HL-60 (cell line): ENCODE measurements at regions not wholly inside any gene's neighbourhood (a gene's known extent, or its start where the extent isn't known, plus 50 kb on each side); places are given as distances from the start of the nearest gene placed in this dataset.

ENCODE experiments used
- DNase-seq, 2 experiments: peaks; one replicate each; pipeline ENCODE4 v3.0.0-alpha.2; 2010 to 2020; ENCODE audit warnings: low read depth in 1 of 2, low spot score in 1 of 2
- H3K27ac ChIP-seq: fragments of 250-450 bp; sonication (Bioruptor Pico); replicated peaks from 2 replicates; pipeline ENCODE4 v1.5.1; 2020; ENCODE audit warnings: mild to moderate bottlenecking, moderate library complexity
- H3K27me3 ChIP-seq: fragments of 250-450 bp; sonication (Bioruptor Pico); 2 replicates; pipeline ENCODE4 v1.5.1; 2021; ENCODE audit warnings: mild to moderate bottlenecking, moderate library complexity; ENCODE audit not compliant: insufficient read depth, poor library complexity, severe bottlenecking
- H3K4me3 ChIP-seq: replicated peaks from 2 replicates; pipeline ENCODE4 v1.5.1; 2011; ENCODE audit warnings: mild to moderate bottlenecking, control low read depth, low read length; ENCODE audit not compliant: insufficient read depth
- GABPA ChIP-seq: IDR thresholded peaks from 2 replicates; pipeline ENCODE4 v1.6.1; 2012; ENCODE audit warnings: low read depth
- POLR2AphosphoS5 ChIP-seq: IDR thresholded peaks from 2 replicates; pipeline ENCODE4 v1.6.1; 2012; ENCODE audit warnings: low read depth
- SPI1 ChIP-seq: IDR thresholded peaks from 2 replicates; pipeline ENCODE4 v1.6.1; 2012; ENCODE audit warnings: low read depth, mild to moderate bottlenecking, borderline replicate concordance
- TF ChIP-seq, protein P1 (sequence below): IDR thresholded peaks from 2 replicates; pipeline ENCODE4 v1.6.1; 2012; ENCODE audit warnings: low read depth; ENCODE audit not compliant: insufficient replicate concordance
- TF ChIP-seq, protein P2 (sequence below): IDR thresholded peaks from one replicate; pipeline ENCODE4 v1.5.1; 2011; ENCODE audit warnings: low read length, control low read depth, inconsistent platforms; ENCODE audit not compliant: insufficient read depth

DNA sequence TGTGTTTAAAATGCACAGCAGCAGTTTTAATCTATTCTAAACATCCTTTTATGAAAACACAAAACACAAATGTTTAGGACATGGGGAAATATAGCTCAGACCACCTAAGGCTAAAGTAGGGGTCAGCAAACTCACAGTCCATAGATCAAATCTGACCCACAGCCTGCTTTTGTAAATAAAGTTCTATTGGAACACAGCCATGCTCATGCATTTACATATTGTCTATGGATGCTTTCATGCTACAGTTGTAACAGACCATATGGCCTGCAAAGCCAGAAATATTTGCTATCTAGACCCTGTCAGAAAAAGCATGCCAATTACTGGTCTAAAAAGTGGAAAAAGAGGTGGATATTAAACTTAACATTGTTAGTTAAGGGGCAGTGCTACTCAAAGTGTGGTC is 1105.4 kb upstream of the KLHL29 start:
- H3K4me3 ChIP-seq = no peak overlapping the region
- DNase-seq = no peak
- no peak overlapping the region for H3K27ac ChIP-seq
- H3K27me3 ChIP-seq = no peaks in the 10 kb centered on the region
- TF ChIP-seq SPI1 (no peak), POLR2AphosphoS5 (no peak), GABPA (no peak)
- TF ChIP-seq, protein P1, sequence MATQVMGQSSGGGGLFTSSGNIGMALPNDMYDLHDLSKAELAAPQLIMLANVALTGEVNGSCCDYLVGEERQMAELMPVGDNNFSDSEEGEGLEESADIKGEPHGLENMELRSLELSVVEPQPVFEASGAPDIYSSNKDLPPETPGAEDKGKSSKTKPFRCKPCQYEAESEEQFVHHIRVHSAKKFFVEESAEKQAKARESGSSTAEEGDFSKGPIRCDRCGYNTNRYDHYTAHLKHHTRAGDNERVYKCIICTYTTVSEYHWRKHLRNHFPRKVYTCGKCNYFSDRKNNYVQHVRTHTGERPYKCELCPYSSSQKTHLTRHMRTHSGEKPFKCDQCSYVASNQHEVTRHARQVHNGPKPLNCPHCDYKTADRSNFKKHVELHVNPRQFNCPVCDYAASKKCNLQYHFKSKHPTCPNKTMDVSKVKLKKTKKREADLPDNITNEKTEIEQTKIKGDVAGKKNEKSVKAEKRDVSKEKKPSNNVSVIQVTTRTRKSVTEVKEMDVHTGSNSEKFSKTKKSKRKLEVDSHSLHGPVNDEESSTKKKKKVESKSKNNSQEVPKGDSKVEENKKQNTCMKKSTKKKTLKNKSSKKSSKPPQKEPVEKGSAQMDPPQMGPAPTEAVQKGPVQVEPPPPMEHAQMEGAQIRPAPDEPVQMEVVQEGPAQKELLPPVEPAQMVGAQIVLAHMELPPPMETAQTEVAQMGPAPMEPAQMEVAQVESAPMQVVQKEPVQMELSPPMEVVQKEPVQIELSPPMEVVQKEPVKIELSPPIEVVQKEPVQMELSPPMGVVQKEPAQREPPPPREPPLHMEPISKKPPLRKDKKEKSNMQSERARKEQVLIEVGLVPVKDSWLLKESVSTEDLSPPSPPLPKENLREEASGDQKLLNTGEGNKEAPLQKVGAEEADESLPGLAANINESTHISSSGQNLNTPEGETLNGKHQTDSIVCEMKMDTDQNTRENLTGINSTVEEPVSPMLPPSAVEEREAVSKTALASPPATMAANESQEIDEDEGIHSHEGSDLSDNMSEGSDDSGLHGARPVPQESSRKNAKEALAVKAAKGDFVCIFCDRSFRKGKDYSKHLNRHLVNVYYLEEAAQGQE = no peak
- TF ChIP-seq, protein P2, sequence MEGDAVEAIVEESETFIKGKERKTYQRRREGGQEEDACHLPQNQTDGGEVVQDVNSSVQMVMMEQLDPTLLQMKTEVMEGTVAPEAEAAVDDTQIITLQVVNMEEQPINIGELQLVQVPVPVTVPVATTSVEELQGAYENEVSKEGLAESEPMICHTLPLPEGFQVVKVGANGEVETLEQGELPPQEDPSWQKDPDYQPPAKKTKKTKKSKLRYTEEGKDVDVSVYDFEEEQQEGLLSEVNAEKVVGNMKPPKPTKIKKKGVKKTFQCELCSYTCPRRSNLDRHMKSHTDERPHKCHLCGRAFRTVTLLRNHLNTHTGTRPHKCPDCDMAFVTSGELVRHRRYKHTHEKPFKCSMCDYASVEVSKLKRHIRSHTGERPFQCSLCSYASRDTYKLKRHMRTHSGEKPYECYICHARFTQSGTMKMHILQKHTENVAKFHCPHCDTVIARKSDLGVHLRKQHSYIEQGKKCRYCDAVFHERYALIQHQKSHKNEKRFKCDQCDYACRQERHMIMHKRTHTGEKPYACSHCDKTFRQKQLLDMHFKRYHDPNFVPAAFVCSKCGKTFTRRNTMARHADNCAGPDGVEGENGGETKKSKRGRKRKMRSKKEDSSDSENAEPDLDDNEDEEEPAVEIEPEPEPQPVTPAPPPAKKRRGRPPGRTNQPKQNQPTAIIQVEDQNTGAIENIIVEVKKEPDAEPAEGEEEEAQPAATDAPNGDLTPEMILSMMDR = no peak

DNA sequence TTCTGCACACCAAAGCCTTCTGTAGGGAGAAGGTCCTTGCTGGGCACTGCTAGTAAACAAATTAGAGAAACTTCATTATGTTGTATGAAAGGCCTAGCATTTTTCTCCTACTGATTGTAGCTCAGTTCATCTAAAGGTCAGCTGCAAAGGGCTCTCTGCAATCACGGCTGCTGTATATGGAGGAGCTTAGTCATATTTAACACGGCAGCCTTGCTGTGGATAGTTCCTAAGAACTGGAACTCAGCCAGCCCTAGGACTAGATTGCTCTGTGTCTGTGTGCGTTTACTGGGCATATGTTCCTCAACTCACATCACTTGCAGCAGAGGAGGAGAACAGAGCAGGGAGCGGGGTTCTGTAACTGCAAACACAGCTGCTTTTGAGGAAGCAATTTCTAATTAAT is 1103.9 kb upstream of the KLHL29 start:
- H3K4me3 ChIP-seq = no peak overlapping the region
- DNase-seq = peak in 1 of 2 experiments; percentile 82
- no peak overlapping the region for H3K27ac ChIP-seq
- TF ChIP-seq POLR2AphosphoS5 (no peak), GABPA (no peak), SPI1 (no peak)
- TF ChIP-seq, protein P2 = no peak
- TF ChIP-seq, protein P1 = no peak
- no peaks in the 10 kb centered on the region for H3K27me3 ChIP-seq

DNA sequence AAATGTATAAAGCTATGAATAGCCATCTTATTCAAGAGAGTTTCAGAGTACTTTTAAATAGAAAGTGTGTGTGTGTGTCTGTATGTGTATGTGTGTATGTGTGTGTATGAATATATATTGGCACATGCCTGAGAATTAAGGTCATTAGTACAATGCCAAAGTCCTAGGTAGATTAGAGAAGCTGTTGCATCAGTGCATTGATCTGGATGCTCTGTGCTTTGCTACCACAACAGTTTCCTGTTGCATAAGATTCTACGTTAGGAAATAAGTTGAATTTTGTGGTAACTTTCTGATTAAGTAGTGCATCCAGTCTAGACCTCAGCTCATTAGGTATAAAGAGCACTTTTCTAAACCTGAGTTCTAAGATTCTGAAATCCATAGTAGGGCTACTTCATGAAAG is 1102.8 kb upstream of the KLHL29 start:
- Histone ChIP-seq H3K27me3 (no peaks in the 10 kb centered on the region), H3K27ac (no peak overlapping the region), H3K4me3 (no peak overlapping the region)
- peak; percentile 17 to 79 for DNase-seq
- TF ChIP-seq, protein P2 = no peak
- no peak for TF ChIP-seq POLR2AphosphoS5
- TF ChIP-seq, protein P1 = no peak
- no peak for TF ChIP-seq GABPA
- TF ChIP-seq SPI1 = no peak
